Right lobe of liver (tissue), 4 donors: ENCODE measurements at regions not wholly inside any gene's neighbourhood (a gene's known extent, or its start where the extent isn't known, plus 50 kb on each side); places are given as distances from the start of the nearest gene placed in this dataset.

Source experiments
- POLR2A ChIP-seq: fragments of 450-650 bp; IDR thresholded peaks from one replicate; pipeline ENCODE4 v1.6.1; 2017; ENCODE audit warnings: antibody characterized with exemption, mild to moderate bottlenecking
- TF ChIP-seq, protein P1 (sequence below), 4 donors: fragments of 200-600 bp in 3 of 4; fragments of 450-650 bp in 1 of 4; IDR thresholded peaks; one replicate each; pipeline versions ENCODE4 v1.5.1 to v1.8.0; 2016 to 2022; ENCODE audit warnings: antibody characterized with exemption in 4 of 4, mild to moderate bottlenecking in 2 of 4
- donor health status: DM: no; HTN: no; CAD: no.
- donor health status: DM: no; HTN: no; CAD: no.
- donor health status: DM: no; HTN: yes; CAD: no.

DNA sequence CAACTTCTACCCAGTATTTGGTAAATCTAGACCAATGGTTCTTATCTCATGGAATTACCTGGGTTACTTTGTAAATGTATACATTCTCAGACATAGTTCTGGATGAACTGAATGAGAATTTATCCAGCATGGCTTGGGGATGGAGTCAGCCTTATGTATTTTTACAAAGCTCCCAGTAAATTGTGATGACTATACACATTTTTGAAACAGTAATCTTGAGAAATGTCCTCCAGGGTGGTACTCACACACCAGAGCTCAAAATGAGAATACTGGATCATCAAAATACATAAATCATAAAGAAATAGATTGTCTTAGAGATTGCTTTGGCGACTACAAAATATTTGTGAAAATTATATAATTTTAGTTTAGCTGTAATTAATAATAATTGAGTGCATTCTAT lies 722.1 kb upstream of the DPPA4 start:
- TF ChIP-seq POLR2A = no peak
- TF ChIP-seq, protein P1, sequence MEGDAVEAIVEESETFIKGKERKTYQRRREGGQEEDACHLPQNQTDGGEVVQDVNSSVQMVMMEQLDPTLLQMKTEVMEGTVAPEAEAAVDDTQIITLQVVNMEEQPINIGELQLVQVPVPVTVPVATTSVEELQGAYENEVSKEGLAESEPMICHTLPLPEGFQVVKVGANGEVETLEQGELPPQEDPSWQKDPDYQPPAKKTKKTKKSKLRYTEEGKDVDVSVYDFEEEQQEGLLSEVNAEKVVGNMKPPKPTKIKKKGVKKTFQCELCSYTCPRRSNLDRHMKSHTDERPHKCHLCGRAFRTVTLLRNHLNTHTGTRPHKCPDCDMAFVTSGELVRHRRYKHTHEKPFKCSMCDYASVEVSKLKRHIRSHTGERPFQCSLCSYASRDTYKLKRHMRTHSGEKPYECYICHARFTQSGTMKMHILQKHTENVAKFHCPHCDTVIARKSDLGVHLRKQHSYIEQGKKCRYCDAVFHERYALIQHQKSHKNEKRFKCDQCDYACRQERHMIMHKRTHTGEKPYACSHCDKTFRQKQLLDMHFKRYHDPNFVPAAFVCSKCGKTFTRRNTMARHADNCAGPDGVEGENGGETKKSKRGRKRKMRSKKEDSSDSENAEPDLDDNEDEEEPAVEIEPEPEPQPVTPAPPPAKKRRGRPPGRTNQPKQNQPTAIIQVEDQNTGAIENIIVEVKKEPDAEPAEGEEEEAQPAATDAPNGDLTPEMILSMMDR (IDR thresholded peaks at IDR 0.05) = no peak
